CD14-positive monocyte (primary cell): ENCODE measurements at regions not wholly inside any gene's neighbourhood (a gene's known extent, or its start where the extent isn't known, plus 50 kb on each side); places are given as distances from the start of the nearest gene placed in this dataset.

Source experiments
- DNase-seq, 3 donors: peaks; one replicate each; pipeline ENCODE4 v3.0.0-alpha.2; 2011 to 2022
- H2AFZ ChIP-seq: 2 replicates; pipeline ENCODE4 v1.6.0; 2012; ENCODE audit warnings: mild to moderate bottlenecking, low read depth, low read length, inconsistent platforms; ENCODE audit not compliant: insufficient read depth, poor library complexity, severe bottlenecking
- H3K27ac ChIP-seq, 2 donors: 1 replicate in 1 of 2; 2 replicates in 1 of 2; pipeline ENCODE4 v1.5.1; 2012 to 2013; ENCODE audit warnings: low read length in 2 of 2, control low read depth in 1 of 2, inconsistent platforms in 1 of 2, low read depth in 1 of 2, mild to moderate bottlenecking in 1 of 2
- H3K27me3 ChIP-seq, 2 donors: one replicate each; pipeline versions ENCODE4 v1.6.0 to v1.6.1; 2011 to 2013; ENCODE audit warnings: low read length in 2 of 2; ENCODE audit not compliant: control insufficient read depth in 2 of 2, insufficient read depth in 2 of 2
- H3K36me3 ChIP-seq, 2 donors: replicated peaks in 1 of 2; 1 replicate in 1 of 2; 2 replicates in 1 of 2; pipeline versions ENCODE4 v1.5.1 to v1.6.1; 2012 to 2013; ENCODE audit warnings: low read length in 2 of 2, control low read depth in 1 of 2, inconsistent platforms in 1 of 2, mild to moderate bottlenecking in 1 of 2; ENCODE audit not compliant: insufficient read depth in 2 of 2, control insufficient read depth in 1 of 2
- H3K4me1 ChIP-seq, 2 donors: 1 replicate in 1 of 2; 2 replicates in 1 of 2; pipeline versions ENCODE4 v1.5.1 to v1.6.1; 2012 to 2013; ENCODE audit warnings: low read length in 2 of 2, control low read depth in 1 of 2, inconsistent platforms in 1 of 2, mild to moderate bottlenecking in 1 of 2, moderate library complexity in 1 of 2; ENCODE audit not compliant: insufficient read depth in 2 of 2, control insufficient read depth in 1 of 2
- H3K4me2 ChIP-seq: replicated peaks from 2 replicates; pipeline ENCODE3; 2012; ENCODE audit warnings: low read length, moderate library complexity, mild to moderate bottlenecking; ENCODE audit not compliant: poor library complexity, severe bottlenecking; ENCODE audit errors: extremely low read depth
- H3K4me3 ChIP-seq, 3 experiments: fragments of 200-600 bp in 1 of 3; sonication (generic) in 1 of 3; replicated peaks in 1 of 3; 1 replicate in 2 of 3; 2 replicates in 1 of 3; pipeline ENCODE4 v1.5.1; 2011 to 2013; ENCODE audit warnings: low read length in 3 of 3, mild to moderate bottlenecking in 3 of 3, control low read depth in 2 of 3, low read depth in 2 of 3, inconsistent platforms in 1 of 3, moderate library complexity in 1 of 3
- H3K79me2 ChIP-seq: 2 replicates; pipeline ENCODE4 v1.6.0; 2012; ENCODE audit warnings: mild to moderate bottlenecking, control low read depth, inconsistent platforms, low read length, moderate library complexity; ENCODE audit not compliant: insufficient read depth
- H3K9ac ChIP-seq: 2 replicates; pipeline ENCODE4 v1.6.0; 2017; ENCODE audit warnings: low read length, mild to moderate bottlenecking; ENCODE audit not compliant: insufficient read depth, poor library complexity, severe bottlenecking
- H3K9me3 ChIP-seq, 2 donors: replicated peaks in 1 of 2; 1 replicate in 1 of 2; 2 replicates in 1 of 2; pipeline versions ENCODE4 v1.5.1 to v1.6.1; 2012 to 2013; ENCODE audit warnings: low read length in 2 of 2, control low read depth in 1 of 2; ENCODE audit not compliant: control insufficient read depth in 1 of 2, insufficient read depth in 1 of 2
- H4K20me1 ChIP-seq: 2 replicates; pipeline ENCODE4 v1.6.0; 2012; ENCODE audit warnings: mild to moderate bottlenecking, low read length, control low read depth, moderate library complexity; ENCODE audit not compliant: insufficient read depth
- H3K27ac Mint-ChIP-seq, 7 donors: one replicate each; pipeline ENCODE4 v1.8.0; 2020; ENCODE audit warnings: mild to moderate bottlenecking in 7 of 7, mixed read lengths in 7 of 7, moderate library complexity in 6 of 7, inconsistent platforms in 2 of 7
- H3K27me3 Mint-ChIP-seq, 3 donors: one replicate each; pipeline ENCODE4 v1.8.0; 2021 to 2022; ENCODE audit warnings: low read depth in 3 of 3, mild to moderate bottlenecking in 3 of 3, mixed read lengths in 3 of 3, moderate library complexity in 3 of 3, inconsistent platforms in 1 of 3
- H3K36me3 Mint-ChIP-seq, 2 donors: one replicate each; pipeline ENCODE4 v1.8.0; 2020; ENCODE audit warnings: mixed read lengths in 2 of 2, inconsistent platforms in 1 of 2, mild to moderate bottlenecking in 1 of 2
- H3K4me1 Mint-ChIP-seq: one replicate; pipeline ENCODE4 v1.8.0; 2020; ENCODE audit warnings: mild to moderate bottlenecking, mixed read lengths
- H3K4me3 Mint-ChIP-seq, 2 donors: one replicate each; pipeline ENCODE4 v1.8.0; 2020; ENCODE audit warnings: mild to moderate bottlenecking in 2 of 2, mixed read lengths in 2 of 2, moderate library complexity in 1 of 2
- H3K9me3 Mint-ChIP-seq, 7 donors: one replicate each; pipeline ENCODE4 v1.8.0; 2020 to 2022; ENCODE audit warnings: mixed read lengths in 7 of 7, mild to moderate bottlenecking in 6 of 7, moderate library complexity in 6 of 7, inconsistent platforms in 2 of 7
- WGBS: methylation state at CpG from one replicate; pipeline ENCODE4 v1.1.5; 2013; ENCODE audit warnings: missing lambda C conversion rate; ENCODE audit not compliant: insufficient coverage; 5-methylcytosine and 5-hydroxymethylcytosine counted together
- intact Hi-C, 2 donors: fragments of 100-400 bp; cut with micrococcal nuclease; formaldehyde crosslinking; loops; one replicate each; pipeline versions ENCODE4 v1.15.0 to v1.15.1; 2023
- TF ChIP-seq, protein P1 (sequence below): fragments of 200-600 bp; IDR thresholded peaks from one replicate; pipeline ENCODE4 v1.8.0; 2022; ENCODE audit warnings: antibody characterized with exemption, mild to moderate bottlenecking

DNA sequence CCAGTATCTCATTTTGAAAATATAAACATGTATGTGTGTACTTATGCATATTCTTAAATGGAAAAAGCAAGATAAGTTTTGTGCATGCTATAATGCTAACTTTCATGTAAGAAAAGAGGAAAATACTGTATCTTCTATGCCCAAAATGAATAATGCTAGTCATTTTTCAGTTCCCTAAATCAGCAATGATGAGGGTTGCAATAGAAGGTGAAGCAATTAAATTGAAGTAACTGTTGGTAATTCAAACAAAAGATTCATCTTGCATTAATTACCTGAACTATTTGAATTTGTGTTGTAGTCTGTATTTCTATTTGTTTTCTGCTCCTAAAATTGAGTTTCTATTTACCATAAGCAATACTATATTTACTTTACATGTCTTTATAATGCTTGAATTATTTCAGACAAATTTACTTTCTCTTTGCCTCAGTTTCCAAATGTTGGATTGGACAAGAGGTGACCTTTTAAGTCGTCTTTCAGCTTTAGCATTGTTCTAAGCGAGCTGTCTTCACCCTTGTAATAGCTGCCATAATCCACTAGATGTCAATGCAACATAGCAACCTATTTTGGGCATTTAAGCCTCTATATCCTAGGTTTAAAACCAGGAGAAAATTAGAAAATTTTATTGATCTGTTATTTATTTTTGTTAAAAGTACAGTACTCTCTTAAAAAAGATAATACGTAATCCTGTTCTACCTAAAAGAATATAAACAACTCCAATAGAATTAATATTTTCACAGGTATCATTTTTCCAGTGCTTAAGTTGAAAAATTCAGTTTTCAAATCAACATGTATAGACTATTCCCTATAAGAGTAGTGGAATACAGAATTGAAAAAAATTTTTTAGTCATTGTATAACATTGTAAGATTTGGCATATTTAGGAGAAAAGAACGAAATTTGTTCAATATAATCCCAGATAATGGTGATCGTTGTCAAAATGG is 52.3 kb upstream of the IFNGR1 start:
- peak overlapping the region in 1 of 2 donors; percentile 68 for H3K27ac ChIP-seq
- H3K36me3 ChIP-seq: no peaks in the 10 kb centered on the region
- peak overlapping the region in 1 of 3 experiments; percentile 32 for H3K4me3 ChIP-seq
- H3K4me1 ChIP-seq: peaks cover 15 to 24% of the 10 kb centered on the region in 2 donors
- no peaks in the 10 kb centered on the region for H3K79me2 ChIP-seq
- WGBS: no CpG with 5 or more reads among the region's 5 CpGs
- Mint-ChIP-seq H3K27me3 (peaks cover 0 to 2% (median 0%) of the 10 kb centered on the region in 3 donors), H3K4me3 (peak overlapping the region in 1 of 2 donors; percentile 35), H3K27ac (peak overlapping the region; percentile 50 to 87 (median 78)), H3K9me3 (no peaks in the 10 kb centered on the region), H3K4me1 (peaks cover 17% of the 10 kb centered on the region), H3K36me3 (peaks cover 0 to 2% of the 10 kb centered on the region in 2 donors)
- TF ChIP-seq, protein P1, sequence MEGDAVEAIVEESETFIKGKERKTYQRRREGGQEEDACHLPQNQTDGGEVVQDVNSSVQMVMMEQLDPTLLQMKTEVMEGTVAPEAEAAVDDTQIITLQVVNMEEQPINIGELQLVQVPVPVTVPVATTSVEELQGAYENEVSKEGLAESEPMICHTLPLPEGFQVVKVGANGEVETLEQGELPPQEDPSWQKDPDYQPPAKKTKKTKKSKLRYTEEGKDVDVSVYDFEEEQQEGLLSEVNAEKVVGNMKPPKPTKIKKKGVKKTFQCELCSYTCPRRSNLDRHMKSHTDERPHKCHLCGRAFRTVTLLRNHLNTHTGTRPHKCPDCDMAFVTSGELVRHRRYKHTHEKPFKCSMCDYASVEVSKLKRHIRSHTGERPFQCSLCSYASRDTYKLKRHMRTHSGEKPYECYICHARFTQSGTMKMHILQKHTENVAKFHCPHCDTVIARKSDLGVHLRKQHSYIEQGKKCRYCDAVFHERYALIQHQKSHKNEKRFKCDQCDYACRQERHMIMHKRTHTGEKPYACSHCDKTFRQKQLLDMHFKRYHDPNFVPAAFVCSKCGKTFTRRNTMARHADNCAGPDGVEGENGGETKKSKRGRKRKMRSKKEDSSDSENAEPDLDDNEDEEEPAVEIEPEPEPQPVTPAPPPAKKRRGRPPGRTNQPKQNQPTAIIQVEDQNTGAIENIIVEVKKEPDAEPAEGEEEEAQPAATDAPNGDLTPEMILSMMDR: peak; percentile 91
- intact Hi-C loops: loop anchor here in 1 of 2 donors (2.0 to 5.0 kb wide), 2 partner anchors 43 to 49 kb away; no protein-coding TSS in a partner anchor
- peak overlapping the region; percentile 48 for H3K4me2 ChIP-seq
- no peaks in the 10 kb centered on the region for H3K9me3 ChIP-seq
- no peaks in the 10 kb centered on the region for H3K27me3 ChIP-seq
- DNase-seq: peak in 2 of 3 donors; percentile 58 to 67
- H4K20me1 ChIP-seq: no peaks in the 10 kb centered on the region
- H3K9ac ChIP-seq: no peak overlapping the region
- H2AFZ ChIP-seq: no peak overlapping the region

DNA sequence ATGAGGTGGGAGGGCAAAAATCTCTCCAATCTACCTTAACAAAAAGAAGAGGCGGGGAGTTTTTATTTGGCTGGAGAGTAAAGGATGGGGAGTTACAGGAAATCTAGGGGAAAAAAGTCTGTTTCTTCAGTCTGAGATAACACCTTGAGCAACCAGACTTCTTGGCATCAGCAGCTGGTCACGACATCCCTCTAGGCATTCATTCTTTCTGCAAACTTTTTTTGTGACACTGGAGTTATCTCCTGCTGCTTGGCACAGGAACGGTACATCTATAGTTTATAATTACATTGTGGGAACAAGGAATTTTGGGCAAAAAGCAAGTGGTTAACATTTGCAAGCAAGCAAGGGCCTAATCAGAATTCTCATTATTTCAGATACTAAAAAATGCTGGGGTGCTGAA is 50.6 kb upstream of the IFNGR1 start:
- no peak for DNase-seq
- H3K4me3 Mint-ChIP-seq: no peak overlapping the region
- peaks cover 0 to 2% (median 0%) of the 10 kb centered on the region in 3 donors for H3K27me3 Mint-ChIP-seq
- Histone ChIP-seq H3K9ac (no peak overlapping the region), H3K4me1 (peaks cover 15 to 24% of the 10 kb centered on the region in 2 donors), H2AFZ (no peak overlapping the region), H3K4me3 (no peak overlapping the region), H3K27me3 (no peaks in the 10 kb centered on the region), H4K20me1 (no peaks in the 10 kb centered on the region), H3K79me2 (no peaks in the 10 kb centered on the region), H3K36me3 (no peaks in the 10 kb centered on the region), H3K9me3 (no peaks in the 10 kb centered on the region), H3K4me2 (no peak overlapping the region), H3K27ac (no peak overlapping the region)
- TF ChIP-seq, protein P1: no peak
- peaks cover 23% of the 10 kb centered on the region for H3K4me1 Mint-ChIP-seq
- H3K9me3 Mint-ChIP-seq: peaks cover 0 to 6% (median 2%) of the 10 kb centered on the region in 7 donors
- H3K36me3 Mint-ChIP-seq: peaks cover 0 to 2% of the 10 kb centered on the region in 2 donors
- no peak overlapping the region for H3K27ac Mint-ChIP-seq
- 100% methylated on average over 1 of the region's 3 CpGs for WGBS
- intact Hi-C loops: loop anchor here in 1 of 2 donors (2.0 to 5.0 kb wide), 2 partner anchors 45 to 48 kb away; no protein-coding TSS in a partner anchor
